Activated CD8-positive, alpha-beta memory T cell treated with anti-CD3 and anti-CD28 coated beads for 48 hours (primary cell): ENCODE measurements at regions not wholly inside any gene's neighbourhood (a gene's known extent, or its start where the extent isn't known, plus 50 kb on each side); places are given as distances from the start of the nearest gene placed in this dataset.

Experiments used
- DNase-seq, 3 experiments: peaks; one replicate each; pipeline ENCODE4 v3.0.0-alpha.2; 2020; ENCODE audit warnings: low read depth in 2 of 3, low spot score in 2 of 3

DNA sequence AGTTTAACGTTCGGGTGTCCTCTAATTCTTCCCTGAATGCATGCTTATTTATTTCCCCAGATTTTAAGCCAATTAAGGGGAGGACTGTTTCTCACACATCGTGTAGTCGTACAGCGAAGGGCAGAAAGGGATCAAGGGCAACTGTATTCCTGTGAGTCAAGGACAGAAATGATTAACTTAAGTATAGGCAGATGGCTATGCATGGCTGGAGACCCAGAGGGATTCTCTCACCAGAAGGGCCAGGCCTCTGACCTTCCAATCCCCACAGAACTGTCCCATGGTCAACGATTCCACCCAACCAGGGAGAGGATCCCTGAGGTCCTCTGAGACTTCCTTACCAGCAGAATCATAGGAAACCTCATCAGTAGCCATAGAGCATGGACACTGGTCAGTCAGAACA is 161.8 kb upstream of the MAP1B start:
- no peak for DNase-seq

- no peak for DNase-seq
These were observed 160.8 kb upstream of the MAP1B start for GRCh38 chr5:71946343-71947030.

DNA sequence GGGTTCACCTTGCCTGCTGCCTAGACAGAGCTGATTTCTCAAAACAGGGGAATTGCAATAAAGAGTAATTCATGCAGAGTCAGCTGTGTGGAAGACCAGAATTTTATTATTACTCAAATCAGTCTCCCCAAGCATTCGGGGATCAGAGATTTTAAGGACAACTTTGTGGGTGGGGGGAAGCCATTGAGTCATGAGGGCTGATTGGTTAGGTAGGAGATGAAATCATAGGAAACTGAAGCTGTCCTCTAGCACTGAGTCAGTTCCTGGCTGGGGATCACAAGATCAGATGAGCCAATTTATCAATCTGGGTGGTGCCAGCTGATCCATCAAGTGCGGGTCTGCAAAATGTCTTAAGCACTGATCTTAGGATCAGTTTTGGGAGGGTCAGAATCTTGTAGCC is 159.1 kb upstream of the MAP1B start:
- DNase-seq, result no peak

DNA sequence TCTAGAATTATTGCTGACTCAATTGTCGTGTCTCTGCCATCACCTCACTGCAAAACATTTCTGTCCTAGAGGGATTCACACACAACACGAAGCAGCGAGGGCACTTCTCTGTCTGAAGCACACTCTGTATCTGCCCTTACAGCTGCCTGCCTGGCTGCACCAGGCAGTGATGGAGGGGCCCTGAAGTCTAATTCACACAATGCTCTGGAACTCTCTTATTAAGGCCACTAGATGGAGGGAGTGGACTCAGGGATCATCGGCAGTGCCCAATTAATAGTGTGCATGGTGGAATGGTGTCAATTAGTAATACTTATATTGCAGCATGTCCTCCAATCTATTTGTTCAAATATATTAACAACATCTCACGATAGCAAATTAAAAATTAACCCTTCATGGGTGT is 157.5 kb upstream of the MAP1B start:
- no peak for DNase-seq

- DNase-seq, result no peak
These were observed 153.4 kb upstream of the MAP1B start for GRCh38 chr5:71953866-71954265.

- no peak for DNase-seq
These were observed 152.9 kb upstream of the MAP1B start for GRCh38 chr5:71954329-71954728.

- DNase-seq, result no peak
These were observed 151.6 kb upstream of the MAP1B start for GRCh38 chr5:71955723-71956122.

DNA sequence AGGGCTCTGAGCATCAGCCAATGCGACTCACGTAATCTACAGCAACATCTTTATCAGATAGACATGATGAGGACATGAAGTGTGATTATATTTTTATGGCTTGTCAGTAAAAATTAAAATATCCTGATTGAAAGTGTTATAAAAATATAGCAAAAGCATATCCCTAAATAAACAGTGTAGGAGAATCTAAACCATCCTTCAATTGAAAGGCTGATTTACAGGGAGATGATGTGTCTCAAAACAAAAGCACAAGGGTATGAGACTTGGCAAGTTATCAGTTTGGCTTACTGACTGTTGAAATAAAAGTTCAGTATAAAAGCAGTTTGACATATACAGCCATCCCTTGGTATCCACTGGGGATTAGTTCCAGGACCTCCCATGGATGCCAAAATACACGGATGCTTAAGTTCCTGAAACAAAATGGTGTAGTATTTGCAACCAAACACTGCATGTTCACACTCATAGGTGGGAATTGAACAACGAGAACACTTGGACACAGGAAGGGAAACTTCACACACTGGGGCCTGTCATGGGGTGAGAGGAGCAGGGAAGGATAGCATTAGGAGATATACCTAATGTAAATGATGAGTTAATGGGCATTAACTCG is 149.9 kb upstream of the MAP1B start:
- DNase-seq, result no peak

DNA sequence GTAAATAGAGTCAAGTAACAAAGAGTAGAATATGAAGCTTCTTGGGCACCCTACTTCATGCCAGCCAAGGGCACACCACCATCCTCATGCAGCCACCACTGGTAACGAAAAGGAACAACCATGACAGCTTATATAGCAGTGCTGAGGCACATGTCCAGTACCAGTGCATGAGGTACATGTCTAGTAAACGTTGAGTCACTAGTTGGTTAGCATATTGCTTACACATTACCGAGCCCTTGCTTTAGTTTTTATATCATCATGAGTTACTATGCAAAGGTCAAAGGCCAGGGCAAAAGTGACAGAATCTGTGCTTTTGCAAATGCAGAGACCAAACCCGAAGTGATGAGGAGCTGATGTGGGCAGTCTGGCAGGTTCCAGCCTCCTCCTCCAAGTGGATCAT is 147.1 kb upstream of the MAP1B start:
- DNase-seq, result no peak

DNA sequence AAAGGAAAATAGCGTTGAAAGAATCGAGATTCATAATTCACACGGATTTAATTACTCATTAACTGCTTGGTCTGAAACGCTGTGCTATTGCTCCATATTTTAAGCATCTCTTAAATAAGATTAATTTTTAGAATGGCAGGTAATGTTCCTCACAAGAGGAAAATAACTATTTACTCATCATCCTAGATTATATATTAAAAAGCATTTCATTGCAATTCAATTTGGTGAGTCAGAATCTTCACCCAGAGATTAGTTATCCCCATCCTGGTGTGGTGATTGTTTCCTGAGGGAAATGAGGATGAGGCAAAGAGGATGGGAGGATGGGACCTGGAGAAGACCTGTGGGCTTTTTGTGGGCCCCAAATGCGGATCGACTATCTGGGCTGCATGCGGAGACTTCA is 145.5 kb upstream of the MAP1B start:
- no peak for DNase-seq

- DNase-seq, result no peak
These were observed 137.8 kb upstream of the MAP1B start for GRCh38 chr5:71969460-71969859.

DNA sequence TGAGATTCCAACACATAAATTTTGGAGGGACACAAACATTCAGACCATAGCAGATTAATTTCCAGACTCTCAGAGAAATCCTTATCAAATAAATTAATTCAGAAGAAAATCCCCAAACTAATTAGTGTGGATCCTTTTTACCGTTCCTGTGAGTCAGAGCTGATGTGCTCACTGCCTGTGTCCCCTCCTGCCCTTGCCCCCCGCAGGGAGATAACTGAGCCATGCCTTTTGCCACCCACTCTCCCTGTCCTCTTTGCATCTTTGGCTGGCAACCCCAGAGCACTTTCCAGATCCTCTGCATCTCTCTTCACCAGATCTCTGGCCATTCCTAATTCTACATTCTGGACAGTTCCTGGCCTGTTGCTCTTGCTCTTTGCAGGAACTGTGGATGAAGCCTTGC is 135.4 kb upstream of the MAP1B start:
- DNase-seq, result no peak

GRCh38 chr5:71972777-71973473 is 134.3 kb upstream of the MAP1B start:
- DNase-seq, result no peak

DNA sequence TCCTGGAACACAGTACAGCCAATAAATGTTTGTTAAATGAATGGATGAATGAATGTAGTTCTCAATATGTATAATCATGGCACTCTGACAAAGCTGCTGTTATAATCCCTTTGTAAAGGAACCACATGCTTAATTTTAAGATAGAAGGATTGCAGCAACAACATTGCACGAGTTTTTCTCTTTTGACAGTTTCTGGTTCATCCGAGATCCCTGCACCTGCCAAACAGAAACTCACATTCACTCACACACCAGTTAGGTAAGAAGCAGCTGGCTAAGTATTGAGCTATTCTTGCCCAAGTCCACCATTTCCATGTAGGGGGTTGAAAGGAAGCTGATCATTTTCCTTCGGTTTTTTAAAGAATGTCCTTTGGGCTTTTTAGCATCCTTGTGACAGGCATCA is 133.7 kb upstream of the MAP1B start:
- DNase-seq, result no peak

GRCh38 chr5:71974165-71974564 is 133.1 kb upstream of the MAP1B start:
- DNase-seq, result no peak

DNA sequence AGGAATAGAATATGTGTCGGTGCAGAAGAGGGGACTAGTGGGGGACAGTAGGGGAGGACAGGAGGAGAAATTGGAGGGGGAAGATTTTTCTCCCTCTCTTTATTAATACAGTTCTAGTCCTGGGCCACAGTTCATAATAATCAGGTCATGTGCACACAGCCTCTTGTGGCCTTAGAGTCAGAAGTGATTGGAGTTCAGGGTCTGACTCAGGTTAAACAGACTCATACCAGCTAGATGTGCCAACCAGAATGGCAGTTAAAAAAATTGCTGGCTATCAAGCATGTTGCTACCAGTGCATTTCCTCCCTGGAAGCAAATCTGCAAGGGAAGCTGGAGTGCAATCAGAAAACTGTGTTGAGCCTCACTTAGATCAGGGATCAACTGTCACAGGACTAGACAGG is 132.7 kb upstream of the MAP1B start:
- DNase-seq, result no peak

DNA sequence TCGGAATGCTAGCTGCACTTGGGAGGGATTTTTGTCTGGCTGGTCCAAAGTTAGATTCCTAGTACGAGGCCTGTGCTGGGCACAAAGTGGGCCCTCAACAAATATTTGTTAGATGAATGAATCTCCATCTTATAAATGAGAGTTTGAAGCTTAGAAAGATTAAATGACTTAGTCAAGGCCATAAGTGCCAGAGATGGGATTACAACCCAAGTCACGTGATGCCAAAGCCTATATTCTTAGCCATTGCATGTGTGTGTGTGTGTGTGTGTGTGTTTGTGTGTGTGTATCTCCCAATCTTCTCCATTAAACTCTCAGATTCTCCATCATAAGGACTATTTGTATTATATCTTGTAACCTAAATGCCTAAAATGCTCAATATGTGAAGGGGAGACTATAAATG is 130.8 kb upstream of the MAP1B start:
- no peak for DNase-seq

GRCh38 chr5:71977311-71977710 is 130.0 kb upstream of the MAP1B start:
- no peak for DNase-seq

- no peak for DNase-seq
These were observed 129.1 kb upstream of the MAP1B start for GRCh38 chr5:71978216-71978615.

GRCh38 chr5:71982717-71983395 is 124.4 kb upstream of the MAP1B start:
- no peak for DNase-seq

- no peak for DNase-seq
These were observed 121.2 kb upstream of the MAP1B start for GRCh38 chr5:71986101-71986500.

GRCh38 chr5:71988808-71989207 is 118.5 kb upstream of the MAP1B start:
- DNase-seq, result no peak
